ENCODE measurements at regions not wholly inside any gene's neighbourhood (a gene's known extent, or its start where the extent isn't known, plus 50 kb on each side); places are given as distances from the start of the nearest gene placed in this dataset.

DNA sequence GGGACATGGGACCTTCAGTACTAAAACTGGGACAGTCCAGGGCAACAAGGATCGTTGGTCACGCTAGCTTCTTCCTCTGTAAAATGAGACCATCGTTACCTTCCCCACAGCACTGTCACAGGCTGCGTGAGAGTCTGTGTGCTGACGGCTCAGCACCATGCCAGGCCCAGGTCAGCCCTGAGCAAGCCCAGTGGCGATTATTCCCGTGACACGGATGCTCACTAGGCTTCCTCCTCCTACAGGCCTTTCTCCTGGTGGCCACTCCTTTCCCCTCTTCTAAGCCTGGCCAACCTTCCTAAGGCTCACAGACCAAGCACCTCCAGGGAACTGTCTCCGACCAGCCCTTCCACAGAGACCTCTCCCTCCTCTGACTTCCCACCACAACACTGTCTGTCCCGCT lies 69.3 kb upstream of the RUNX3 start:
- DNase-seq (ENCODE audit: low spot score), result no peak
- in situ Hi-C loops (cut with HindIII; ENCODE audit: low sequenced_read_pairs), result no loop called here

DNA sequence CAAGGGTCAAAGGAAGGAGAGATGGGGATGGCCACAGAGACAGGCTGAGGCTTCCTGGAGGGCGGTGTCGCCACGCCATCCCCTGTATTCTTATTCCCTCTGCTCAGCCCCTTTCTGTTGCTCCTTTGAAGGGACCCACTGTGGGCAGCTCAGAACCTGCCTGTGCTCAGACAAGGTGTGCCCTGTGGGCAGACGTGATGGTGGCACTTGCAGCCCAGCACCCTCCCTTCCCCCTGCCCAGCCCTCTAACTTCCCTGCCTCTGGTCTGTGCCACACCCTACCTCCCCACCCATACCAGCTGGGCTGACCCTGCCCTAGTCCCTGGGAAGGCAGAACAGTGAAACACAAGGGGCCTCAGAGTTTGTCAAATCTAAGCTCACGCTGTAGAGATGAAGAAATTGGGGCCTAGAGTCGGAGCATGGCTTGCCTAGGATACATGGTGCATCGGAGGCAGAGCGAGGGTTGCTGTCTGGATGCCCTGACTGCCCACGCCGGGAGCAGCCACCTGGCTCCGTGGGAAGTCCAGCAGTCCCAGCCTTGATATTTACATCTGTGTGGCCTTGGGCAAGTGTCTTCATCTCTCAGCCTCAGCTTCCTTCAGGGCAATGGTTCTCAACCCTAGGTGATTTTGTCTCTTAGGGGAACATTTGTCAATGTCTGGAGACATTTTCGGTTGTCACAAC lies 68.6 kb upstream of the RUNX3 start:
- in situ Hi-C loops (cut with HindIII; ENCODE audit: low sequenced_read_pairs), result no loop called here
- DNase-seq (ENCODE audit: low spot score), result no peak

DNA sequence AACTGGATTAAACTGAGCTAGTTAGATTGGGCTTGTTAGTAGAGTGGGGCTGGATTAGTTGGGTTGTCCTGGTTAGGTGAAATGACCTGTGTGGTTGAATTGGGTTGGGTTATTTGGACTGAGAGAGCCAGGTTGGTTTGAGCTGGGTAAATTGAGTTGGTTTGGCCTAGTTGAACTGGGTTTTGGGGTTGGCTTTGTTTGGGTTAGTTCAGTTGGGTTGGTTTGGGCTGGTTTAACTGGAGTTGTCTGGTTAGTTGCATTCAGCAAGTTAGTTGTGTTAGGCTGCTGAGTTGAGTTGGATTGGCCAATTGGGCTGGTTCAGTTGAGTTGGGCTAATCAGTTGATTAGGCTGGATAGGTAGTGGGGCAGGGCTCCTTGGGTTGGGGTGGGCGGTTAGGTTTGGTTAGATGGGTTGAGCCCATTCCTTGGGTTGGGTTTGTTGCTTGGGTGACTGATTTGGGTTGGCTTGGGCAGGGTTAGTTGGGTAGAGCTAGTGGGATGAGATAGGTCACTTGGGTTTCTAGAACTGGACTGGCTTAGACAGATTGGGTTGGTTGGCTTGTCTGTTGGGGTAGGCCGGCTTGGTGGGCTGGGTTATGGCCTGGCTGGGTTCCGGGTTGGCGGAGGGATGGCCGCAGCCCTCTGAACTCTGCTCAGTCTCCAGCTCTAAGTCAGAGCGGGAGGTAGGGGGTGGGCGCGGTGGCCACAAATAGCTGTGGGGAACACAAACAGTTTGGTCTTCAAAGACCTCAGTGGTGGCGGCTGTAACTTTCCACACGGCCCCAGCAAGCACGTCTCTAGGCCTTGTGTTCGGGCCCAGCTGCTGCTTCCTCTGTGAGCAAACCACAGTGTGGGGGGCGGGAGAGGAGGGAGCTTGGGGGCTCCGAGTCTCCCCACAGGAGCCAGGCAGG lies 67.2 kb upstream of the RUNX3 start:
- in situ Hi-C loops (cut with HindIII; ENCODE audit: low sequenced_read_pairs), result no loop called here
- DNase-seq (ENCODE audit: low spot score), result no peak

DNA sequence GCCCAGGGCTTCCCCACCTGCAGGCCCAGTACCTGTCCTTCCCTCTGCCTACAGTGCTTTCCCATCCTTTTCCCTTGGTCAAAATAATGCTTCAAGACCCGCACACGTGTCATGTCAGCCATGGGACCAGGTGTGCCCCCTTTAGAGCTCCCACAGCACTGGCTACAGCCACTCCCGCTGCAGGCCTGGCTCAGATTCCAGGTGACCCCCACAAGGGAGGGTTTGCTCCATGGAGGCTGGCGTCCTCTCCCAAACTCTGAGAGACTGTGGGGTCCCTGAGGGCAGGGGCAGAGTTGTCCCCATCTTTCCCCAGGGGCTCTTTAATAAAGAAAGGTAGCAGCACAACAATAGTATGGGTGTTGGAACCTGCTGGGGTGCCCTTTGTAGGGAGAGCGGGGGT lies 66.4 kb upstream of the RUNX3 start:
- in situ Hi-C loops (cut with HindIII; ENCODE audit: low sequenced_read_pairs), result no loop called here
- no peak for DNase-seq (ENCODE audit: low spot score)

DNA sequence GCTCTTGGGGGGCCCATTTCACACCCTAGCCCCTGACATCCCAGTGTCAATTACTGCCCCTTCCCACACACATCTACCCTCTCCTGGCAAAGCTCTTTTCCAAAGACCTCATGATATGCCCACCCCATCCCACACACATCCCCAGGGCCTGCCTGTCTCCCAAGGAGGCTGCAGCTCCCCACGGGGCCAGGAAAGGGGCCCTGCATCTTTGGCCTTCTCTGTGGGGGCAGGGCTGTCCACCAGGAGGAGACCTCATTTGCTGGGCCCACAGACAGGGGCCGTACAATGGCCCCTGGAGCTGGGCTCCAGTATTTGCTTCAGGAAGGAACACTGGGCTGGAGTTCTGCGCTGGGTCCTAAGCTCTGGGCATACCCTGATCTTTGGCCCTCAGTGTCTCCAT lies 65.6 kb upstream of the RUNX3 start:
- in situ Hi-C loops (cut with HindIII; ENCODE audit: low sequenced_read_pairs), result no loop called here
- no peak for DNase-seq (ENCODE audit: low spot score)

DNA sequence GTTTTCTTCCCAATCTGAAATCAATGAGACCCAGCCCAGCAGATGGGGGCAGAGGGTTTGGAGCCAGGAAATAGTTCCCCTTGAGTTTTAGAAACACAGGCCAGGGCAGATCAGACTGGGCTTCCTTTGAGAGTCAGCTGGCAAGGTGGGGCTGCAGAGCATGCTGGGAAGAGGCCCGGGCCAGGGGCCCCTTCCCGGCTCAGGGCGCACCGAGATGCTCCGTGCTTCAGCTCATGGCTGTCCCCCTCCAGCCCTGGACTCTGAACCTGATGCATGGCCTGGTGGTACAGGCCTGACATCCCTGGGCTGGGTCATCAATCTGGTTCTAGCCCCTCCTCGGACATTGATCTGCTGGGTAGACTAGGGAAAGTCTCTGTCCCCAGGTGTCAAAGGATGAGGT lies 65.1 kb upstream of the RUNX3 start:
- in situ Hi-C loops (cut with HindIII; ENCODE audit: low sequenced_read_pairs), result no loop called here
- DNase-seq (ENCODE audit: low spot score), result no peak

DNA sequence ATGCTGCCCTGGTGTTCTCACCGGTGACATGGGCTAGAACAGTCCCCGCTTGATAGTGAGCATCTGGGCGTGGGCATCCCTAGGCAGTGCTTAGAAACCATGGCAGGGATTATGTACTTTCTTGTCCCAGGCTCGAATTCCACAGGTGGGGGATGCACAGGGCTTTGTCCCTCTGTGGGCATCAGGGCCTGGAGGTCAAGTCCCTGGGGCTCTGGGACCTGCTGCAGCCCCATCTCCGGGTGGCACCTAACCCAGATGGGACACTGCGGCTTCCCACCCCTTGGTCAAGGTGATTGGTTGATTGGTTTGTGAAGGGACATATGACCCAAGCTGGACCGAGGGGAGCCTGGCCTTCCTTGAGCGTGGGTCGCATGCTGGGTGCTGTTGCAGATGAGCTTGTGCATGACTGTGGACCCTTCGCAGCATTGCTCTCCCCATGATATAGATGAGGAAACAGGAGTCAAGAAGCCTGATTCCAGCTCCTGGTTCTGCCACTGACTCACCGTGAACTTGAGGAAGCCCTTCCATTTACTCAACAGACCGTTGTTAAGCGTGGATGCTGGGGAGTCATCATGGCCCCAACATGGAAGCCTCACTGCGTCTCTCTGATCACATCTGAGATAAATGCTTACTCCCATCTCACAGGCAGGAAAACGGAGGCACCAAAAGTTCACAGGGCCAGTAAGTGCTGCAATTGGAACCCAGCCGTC lies 64.0 kb upstream of the RUNX3 start:
- in situ Hi-C loops (cut with HindIII; ENCODE audit: low sequenced_read_pairs), result no loop called here
- DNase-seq (ENCODE audit: low spot score), result no peak

DNA sequence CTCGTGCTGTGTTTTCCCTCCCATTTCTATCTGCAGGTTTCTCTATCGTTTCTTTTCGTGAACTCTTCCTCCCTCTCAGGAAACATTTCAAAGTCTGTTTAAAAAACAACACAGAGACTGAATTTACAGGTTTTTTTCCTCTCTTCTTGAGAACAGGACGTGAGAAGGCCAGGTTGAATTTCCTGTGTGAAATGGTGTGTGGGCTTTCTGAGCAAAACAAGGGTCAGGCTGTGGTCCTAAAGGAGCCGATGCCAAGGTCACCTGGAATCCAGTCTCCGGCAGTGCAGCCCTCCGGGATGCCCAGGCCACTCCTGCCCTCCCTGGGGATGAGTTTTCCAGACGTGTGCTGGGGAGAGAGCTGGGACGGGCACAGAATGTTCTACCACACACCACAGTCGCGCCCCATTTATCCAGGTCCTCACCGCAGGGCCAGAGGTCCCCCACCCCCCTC lies 62.7 kb upstream of the RUNX3 start:
- DNase-seq (ENCODE audit: low spot score), result no peak
- in situ Hi-C loops (cut with HindIII; ENCODE audit: low sequenced_read_pairs), result no loop called here

DNA sequence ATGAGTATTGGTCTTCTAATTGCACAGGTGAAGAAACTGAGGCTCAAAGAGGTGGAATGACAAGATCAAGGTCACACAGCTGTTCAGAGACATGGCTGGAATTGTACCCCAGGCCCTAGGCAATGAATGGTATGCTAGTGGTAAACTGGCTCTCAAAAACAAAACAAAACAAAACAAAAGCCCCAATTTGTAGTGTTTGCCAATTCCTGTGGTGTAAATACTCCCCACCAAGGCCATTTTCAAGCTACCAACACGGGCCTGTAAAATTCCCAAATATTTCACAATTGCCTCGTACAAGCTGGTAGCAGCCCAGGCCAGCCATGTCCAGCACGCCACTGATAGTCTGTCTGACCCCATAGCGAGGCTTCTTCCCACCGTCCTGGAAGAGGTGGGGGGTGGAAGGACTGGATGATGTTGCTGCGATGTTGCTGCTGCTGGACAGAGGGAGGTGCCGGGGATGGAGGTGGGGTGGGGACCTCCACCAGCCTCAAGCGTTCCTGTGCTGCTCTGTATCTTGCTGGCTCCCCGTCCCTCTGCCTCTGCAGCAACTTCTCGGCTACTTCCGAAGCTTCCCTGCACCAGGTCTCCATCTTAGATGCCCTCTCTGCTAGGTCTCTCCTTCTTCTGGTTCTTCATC lies 62.2 kb upstream of the RUNX3 start:
- DNase-seq (ENCODE audit: low spot score), result no peak

DNA sequence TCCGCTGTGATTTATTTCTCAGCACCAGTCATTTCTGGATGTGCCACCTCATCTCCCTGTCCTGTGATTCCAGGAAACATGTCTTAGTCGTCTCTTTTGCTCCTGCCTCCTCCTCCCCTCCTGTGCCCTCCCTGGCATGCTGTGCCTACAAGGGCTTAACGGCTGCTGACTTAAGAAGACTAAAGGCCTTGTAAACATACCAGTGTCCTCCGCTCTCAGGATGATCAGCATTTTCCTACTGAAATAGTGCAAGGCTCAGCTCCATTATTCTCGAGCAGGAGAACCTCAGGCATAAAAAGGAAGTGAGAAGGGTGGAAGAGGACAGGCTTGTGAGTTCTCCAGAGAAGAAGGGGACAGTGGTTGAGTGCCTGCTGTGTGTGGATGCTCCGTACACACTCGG lies 61.6 kb upstream of the RUNX3 start:
- DNase-seq (ENCODE audit: low spot score), result no peak
- in situ Hi-C loops (cut with HindIII; ENCODE audit: low sequenced_read_pairs), result no loop called here

More for the DNA sequence above, 62.2 kb upstream of the RUNX3 start:
- in situ Hi-C loops (cut with HindIII; ENCODE audit: low sequenced_read_pairs), result no loop called here

DNA sequence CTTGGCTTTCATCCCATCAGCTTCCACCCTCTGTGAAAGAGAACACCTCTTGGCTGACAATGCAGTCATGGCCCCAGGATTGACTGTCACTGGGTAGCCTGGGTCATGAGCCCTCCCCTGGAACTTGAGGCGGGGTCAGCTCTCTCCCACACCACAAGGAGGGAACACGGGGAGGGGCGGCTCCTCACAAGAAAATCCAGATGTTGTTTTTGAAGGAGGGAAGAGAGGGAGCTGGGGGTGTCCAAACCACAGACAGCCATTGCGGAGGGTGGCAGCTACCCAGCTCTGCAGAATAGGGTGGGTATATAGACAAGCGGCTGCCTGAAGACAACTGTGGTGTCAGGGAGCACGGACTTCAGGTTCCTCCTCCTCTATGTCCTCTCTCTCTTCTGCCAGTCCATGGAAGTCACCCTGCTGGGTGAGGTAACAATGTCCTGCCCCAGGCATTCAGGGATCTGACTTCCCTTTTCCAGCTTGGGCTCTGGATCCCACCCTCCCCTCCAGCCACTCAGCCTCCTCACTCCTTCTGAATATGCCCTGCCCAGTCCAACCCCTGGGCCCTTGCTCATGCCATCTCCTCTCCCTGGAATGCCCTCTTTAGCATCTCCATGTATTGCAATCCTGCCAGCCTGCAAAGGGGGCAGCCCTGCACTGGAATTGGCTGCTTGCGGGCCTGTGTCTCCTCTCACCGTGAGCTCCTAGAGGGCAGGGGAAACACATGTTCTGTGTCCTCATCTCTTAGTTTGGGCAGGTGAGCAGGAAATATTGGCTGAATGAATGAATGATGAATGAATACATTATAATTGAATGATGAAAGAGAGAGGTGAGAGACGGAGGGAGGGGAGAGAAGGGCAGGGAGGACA lies 60.9 kb upstream of the RUNX3 start:
- no peak for DNase-seq (ENCODE audit: low spot score)
- in situ Hi-C loops (cut with HindIII; ENCODE audit: low sequenced_read_pairs), result no loop called here

DNA sequence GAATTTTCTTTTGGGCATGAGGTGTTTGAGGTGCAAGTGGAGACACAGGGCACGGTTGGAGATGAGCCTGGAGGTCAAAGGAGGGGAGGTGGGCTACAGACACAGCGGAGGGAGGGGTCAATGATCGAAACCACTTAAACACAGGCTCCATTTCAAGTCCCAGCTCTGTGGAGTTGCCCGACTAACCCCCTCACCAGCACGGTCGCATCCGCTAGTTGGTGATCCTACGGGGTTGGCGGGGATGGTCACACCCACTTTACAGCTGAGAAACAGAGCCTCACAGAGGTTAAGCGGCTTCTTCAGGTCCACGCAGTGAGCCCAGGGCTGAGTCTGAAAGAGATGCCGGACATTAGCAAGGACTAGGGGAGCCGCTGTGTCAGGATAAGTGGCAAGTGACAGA lies 60.1 kb upstream of the RUNX3 start:
- in situ Hi-C loops (cut with HindIII; ENCODE audit: low sequenced_read_pairs), result no loop called here
- no peak for DNase-seq (ENCODE audit: low spot score)

DNA sequence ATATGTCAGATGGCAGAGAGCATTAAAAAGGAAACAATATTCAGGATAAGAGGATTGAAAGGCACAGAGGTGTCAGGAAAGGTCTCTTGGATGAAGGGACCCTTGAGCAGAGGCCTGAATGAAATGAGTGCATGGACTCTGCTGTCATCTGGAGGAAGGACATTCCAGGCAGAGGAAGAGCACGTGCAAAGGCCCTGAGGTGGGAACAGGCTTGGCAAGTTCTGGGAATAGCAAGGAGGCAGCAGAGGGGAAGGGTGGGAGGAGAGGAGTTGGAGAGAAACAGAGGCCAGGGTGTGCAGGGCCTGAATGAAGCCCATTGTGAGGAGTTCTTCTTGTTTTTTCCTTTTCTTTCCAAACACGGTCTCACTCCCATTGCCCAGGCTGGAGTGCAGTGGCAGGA lies 59.0 kb upstream of the RUNX3 start:
- no peak for DNase-seq (ENCODE audit: low spot score)
- in situ Hi-C loops (cut with HindIII; ENCODE audit: low sequenced_read_pairs), result loop anchor here (5.0 to 10.0 kb wide), 3 partner anchors 53 to 226 kb away; no protein-coding TSS in a partner anchor

DNA sequence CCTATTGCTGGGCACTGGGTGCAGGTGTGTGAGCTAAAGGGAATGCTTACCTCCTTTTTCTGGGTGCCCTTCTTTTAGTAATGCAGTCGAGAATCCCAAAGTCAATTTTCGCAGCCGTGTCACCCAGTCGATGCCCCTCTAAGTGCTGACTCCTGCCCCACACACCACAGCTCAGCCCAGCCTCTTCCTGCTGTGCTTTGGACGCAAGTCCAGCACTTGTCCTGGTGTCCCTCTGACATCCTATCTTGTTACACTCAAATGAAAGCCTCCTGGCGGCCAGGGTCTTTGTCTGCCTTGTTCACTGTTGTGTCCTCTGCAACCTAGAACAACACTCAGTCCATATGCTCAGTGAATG lies 58.5 kb upstream of the RUNX3 start:
- DNase-seq (ENCODE audit: low spot score), result no peak
- in situ Hi-C loops (cut with HindIII; ENCODE audit: low sequenced_read_pairs), result loop anchor here (5.0 to 10.0 kb wide), 3 partner anchors 54 to 226 kb away; no protein-coding TSS in a partner anchor

DNA sequence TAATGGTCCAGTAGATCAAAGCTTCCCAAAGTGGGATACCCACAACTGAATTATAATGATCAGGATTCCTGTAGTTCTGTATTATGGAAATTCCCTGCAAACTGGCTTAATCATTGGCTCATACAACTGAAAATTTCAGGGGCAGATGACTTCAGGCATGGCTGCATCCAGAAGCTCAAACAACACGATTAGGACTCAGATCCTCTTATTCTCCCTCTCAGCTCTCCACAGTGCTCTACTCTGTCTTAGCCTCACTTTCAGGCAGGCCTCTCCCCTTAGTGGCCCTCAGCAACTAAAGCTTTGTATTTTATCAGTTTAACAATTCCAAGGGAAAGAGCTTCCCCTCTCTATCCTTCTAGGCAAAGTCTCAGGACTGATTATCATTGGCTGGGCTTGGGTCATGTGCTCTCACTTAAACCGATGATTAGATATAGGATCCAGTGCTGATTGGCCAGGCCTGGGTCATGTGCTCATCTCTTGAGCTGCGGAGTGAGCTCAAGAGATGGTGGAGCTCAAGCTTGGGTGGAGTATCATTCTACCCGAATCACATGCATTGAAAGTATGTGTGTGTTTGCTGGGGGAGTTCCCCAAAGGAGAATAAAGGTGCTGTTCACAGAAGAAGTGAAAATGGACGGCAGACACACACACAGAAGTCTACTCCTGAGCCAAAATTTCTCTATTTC lies 57.9 kb upstream of the RUNX3 start:
- no peak for DNase-seq (ENCODE audit: low spot score)
- in situ Hi-C loops (cut with HindIII; ENCODE audit: low sequenced_read_pairs), result loop anchor here (5.0 to 10.0 kb wide), 3 partner anchors 54 to 227 kb away; no protein-coding TSS in a partner anchor

DNA sequence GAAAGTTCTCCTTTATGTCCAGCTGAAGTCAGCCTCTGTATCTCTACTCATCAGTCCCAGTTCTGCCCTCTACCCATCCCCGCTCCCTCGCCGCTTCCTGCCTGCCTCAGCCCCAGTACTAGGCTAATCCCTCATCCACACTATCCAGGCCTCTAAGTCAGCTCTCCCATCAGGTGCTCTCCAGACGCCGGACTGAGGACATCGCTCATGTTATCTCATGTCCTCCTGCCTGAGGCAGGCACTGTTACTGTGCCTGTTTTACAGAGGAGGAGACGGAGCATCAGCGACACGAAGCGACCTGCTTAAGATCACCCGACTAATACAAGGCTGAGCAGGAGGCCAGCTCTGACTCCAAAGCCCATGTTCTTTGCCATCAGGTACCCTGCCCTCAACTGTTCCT lies 57.3 kb upstream of the RUNX3 start:
- in situ Hi-C loops (cut with HindIII; ENCODE audit: low sequenced_read_pairs), result loop anchor here (5.0 to 10.0 kb wide), 3 partner anchors 55 to 227 kb away; no protein-coding TSS in a partner anchor
- no peak for DNase-seq (ENCODE audit: low spot score)

DNA sequence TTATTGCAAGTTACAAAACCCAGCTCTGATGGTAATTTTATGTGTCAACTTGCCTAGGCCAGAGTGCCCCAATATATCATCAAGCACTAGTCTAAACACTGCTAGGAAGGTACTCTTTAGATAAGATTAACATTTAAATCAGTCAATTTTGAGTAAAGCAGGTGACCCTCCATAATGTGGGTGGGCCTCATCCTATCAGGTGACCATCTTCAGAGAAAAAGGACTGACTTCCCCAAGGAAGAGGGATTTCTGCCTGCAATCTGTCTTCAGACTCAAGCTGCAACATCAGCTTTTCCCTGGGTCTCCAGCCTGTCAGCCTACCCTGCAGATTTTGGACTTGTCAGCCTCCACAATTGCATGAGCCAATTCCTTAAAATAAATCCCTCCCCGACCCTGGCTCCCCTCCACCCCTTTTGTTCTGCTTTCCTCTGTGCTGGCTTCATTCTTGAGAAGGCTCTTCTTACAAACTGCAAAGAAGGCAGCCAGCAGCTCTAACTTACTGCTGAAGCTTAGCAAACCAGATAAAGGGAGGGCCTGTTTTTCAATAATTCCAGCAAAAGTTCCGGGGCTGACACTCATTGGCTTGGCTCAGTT lies 56.4 kb upstream of the RUNX3 start:
- in situ Hi-C loops (cut with HindIII; ENCODE audit: low sequenced_read_pairs), result loop anchor here (5.0 to 10.0 kb wide), 3 partner anchors 56 to 228 kb away; no protein-coding TSS in a partner anchor
- no peak for DNase-seq (ENCODE audit: low spot score)
